Urothelium cell line (cell line): ENCODE measurements at regions not wholly inside any gene's neighbourhood (a gene's known extent, or its start where the extent isn't known, plus 50 kb on each side); places are given as distances from the start of the nearest gene placed in this dataset.
A peak's percentile ranks its signal among the peaks of the same experiment; 100 is the strongest.
"Not testable (repeated sequence)": the region's sequence is repeated elsewhere in the genome, so short reads cannot be mapped to it uniquely, and the experiment has no call there.

Experiments used
- DNase-seq: peaks from one replicate; pipeline ENCODE4 v3.0.0; 2011; ENCODE audit warnings: low spot score, mixed read lengths
- FAIRE-seq: peaks from 2 replicates; lab custom pipeline; 2011; peaks lifted over from hg19 to GRCh38; lab: Jason Lieb, UNC

DNA sequence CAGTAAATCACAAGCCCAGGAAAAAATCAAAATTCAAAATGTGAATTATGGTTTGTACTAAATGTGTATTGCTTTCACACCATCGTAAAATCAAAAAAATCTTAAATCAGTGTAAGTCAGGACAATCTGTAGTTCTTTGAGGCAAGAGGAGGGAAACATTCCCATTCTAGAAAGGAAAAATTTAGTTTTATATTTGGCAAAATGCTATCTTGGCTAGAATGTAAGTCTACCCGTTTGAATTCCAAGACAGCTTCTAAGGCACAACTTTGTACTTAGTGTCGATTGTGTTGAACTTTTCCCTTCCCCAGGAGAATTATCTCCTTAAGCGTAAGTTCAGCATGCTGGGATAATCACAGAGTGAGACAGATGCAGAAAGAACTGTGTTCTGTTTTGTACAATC, 638.2 kb upstream of the LRRTM1 start:
- DNase-seq (no peak), FAIRE-seq (no peak)

DNA sequence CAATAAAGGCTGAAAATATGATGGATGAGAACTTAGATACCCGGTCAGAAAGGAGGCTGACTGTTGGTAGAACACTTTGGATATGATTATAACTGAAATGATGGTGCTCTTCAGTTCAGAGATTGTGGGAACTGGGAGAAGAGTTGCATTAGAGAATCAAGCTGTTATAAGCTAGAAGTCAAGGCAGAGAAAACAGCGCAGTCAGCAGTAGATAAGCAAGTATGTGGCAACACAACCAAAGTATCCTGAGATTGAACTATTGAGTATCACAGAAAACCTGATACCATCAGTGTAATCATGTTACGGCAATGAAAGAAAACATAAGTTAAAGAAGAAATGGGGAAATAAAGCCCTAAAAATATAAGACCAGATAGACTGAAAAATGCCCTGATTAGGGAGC, 633.9 kb upstream of the LRRTM1 start:
- FAIRE-seq (no peak), DNase-seq (no peak)

- not testable (repeated sequence) for DNase-seq, FAIRE-seq
These were observed 627.3 kb upstream of the LRRTM1 start for GRCh38 chr2:80931820-80932219.

DNA sequence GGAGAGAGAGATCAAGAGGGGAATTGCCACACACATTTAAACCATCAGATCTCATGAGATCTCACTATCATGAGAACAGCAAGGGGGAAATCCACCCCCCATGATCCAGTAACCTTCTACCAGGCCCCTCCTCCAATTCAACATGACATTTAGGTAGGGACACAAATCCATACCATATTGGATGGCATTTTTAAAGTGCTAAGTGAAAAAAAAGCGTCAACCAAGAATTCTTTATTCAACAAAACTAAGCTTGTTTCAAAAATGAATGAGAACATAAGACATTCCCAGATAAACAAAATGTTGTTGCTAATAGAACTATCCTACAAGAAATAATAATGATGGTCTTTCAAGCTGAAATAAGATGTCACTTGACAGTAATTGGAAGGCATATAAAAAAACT, 626.2 kb upstream of the LRRTM1 start:
- no peak for DNase-seq
- FAIRE-seq: no peak

DNA sequence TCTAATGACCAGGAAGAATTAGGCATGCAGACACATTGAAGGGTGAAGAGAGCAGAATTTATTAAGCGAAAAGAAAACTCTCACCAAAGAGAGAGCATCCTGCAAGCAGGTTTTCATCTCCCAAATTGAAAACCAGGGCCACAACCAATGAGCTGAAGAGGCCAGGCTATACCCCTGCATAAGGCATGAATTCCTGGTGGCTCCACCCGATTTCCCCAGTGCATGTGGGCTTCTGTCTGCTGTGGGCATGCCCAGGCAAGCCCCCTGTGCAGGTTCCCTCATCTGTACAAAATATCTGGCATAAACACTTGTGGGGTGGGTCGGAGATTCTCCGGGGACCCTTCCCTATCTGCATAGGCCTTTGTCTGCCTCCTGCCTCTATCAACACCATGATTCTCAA, 621.6 kb upstream of the LRRTM1 start:
- DNase-seq: no peak

DNA sequence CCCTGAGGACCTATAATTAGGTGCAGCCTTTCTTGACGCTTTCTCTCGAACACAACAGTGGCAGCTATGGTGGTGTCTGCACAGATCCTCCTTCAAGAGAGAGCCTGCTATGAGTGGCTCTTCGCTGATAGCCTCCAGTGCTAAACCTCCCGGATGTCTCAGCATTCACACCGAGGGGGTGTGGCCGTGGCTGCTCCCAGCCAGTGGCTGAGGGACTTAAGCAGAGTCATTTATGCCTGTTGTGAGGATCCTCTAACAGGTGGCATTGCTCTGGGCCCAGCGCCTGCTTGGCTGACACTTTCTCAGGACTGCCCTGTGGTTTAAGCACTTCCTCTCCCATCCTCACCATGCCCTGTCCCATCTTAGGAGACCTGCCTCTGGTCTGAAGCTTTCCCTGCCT, 592.0 kb upstream of the LRRTM1 start:
- DNase-seq (no peak), FAIRE-seq (no peak)

More for the DNA sequence above, 621.6 kb upstream of the LRRTM1 start:
- no peak for FAIRE-seq

- FAIRE-seq: no peak
- DNase-seq: no peak
These were observed 589.9 kb upstream of the LRRTM1 start for GRCh38 chr2:80894486-80894885.

GRCh38 chr2:80893711-80894110, 589.2 kb upstream of the LRRTM1 start:
- no peak for FAIRE-seq

DNA sequence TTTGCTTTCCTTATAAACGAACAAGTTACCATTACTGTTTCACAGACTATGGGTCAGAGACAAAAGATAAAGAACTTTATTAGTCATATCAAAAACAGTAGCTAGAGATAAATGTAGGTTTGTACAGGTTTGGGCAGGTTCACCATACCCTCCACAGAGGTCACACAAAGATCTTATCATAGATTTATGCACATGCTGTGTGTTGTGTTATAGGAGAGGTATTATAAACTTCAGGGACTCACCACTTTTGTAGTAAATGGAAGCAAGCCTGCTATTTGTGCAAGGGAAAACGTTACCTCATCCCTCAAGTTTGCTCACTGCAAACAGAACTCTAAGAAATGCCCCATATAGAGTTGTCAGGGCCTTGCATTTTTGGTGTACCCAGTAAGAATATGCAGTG, 584.5 kb upstream of the LRRTM1 start:
- FAIRE-seq (no peak), DNase-seq (no peak)

More at GRCh38 chr2:80893711-80894110, 589.2 kb upstream of the LRRTM1 start:
- DNase-seq: no peak

- no peak for FAIRE-seq
- DNase-seq: no peak
These were observed 583.4 kb upstream of the LRRTM1 start for GRCh38 chr2:80887841-80888378.

- no peak for DNase-seq
- FAIRE-seq: no peak
These were observed 569.8 kb upstream of the LRRTM1 start for GRCh38 chr2:80874374-80874773.

DNA sequence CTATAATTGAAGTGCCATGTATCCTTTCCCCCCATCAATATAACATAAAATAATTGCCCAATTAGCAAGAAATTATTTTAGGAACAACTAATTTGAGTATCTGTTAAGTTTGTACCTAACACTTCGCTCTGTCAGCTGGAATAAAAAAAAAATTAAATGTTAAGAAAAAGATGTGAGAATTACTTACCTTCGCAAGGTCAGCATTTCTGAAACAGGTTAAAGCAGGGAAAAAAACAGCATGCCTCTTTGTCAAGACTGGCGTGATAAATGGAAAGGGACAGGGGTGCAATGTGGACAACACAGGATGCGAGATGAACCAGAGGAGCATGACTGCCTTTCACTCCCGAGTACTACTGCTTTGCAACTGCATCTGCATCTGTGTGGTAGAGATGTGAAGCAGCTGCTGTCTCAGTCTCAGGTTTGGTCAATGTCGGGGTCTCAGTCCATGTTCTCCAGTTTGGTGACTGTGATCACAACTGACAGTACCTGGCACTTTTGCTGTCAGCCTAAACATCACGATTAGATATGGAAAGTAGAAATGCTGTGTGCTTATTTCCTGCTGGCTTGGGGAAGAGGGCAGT, 565.4 kb upstream of the LRRTM1 start:
- DNase-seq (no peak), FAIRE-seq (peak; percentile 37)

DNA sequence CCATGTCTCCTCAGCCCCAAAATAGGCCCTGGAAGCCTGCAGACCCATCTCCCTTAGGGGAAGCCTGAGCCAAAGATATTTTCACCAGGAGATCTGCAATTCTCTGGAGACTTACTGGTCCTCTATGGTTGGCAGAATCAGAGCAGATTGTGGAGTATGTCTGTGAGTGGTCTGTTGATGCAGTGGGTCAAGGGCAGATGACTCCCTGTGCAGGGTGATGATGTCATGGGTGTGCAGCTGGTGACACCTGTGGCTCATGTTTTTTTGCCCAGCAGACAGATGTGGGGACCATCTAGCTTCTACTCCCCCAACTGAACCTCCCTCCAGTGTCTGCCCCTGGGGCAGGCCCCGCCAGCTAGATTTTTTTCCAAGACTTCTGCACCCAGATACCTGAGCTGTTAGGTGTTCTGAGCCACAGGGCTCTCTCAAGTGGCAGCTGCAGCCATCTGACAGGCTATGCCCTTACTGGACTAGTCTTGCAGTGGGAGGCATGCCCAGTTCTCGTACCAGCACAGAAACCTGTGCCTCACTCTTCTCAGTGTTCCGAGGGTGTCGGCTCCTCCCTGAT, 558.7 kb upstream of the LRRTM1 start:
- FAIRE-seq (no peak), DNase-seq (no peak)

DNA sequence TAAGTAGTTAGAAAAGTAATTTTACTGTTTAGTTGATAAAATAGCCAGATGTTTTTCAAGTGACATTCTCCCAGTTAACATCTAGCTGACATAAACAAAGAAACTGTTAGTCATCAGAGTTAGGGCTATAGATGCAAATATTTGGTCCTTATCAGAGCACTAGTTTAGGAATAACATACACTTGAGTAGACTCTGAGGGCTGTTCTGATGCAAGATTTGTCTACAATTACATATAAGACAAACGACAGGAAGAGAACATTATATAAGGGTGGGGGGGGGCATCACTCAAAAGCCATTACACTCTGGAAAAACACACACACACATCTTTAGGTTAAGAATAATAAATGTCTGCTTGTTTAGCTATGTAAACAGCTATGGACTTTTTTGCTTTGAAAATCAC, 554.4 kb upstream of the LRRTM1 start:
- FAIRE-seq: no peak
- DNase-seq: no peak

DNA sequence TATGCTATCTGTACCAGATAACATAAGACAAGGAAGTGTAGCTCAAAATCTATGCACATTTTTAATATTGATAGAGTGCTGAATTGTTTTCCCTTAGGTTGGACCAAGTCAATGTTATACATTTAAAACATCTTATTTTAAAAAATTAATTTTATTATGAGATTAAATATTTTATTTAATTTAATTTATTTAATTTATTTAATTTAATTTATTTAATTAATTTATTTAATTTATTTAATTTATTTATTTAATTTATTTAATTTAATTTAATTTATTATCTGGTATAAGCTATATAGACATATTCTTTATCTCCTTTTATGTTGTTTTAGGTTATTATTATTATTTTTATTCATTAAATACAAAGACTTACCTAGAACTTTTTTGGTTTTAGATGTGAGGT, 551.7 kb upstream of the LRRTM1 start:
- DNase-seq: no peak
- FAIRE-seq: no peak

- FAIRE-seq: no peak
- no peak for DNase-seq
These were observed 550.3 kb upstream of the LRRTM1 start for GRCh38 chr2:80854831-80855230.

GRCh38 chr2:80852808-80853139, 548.2 kb upstream of the LRRTM1 start:
- no peak for DNase-seq
- no peak for FAIRE-seq

- FAIRE-seq (no peak), DNase-seq (no peak)
These were observed 547.7 kb upstream of the LRRTM1 start for GRCh38 chr2:80852079-80852807.

DNA sequence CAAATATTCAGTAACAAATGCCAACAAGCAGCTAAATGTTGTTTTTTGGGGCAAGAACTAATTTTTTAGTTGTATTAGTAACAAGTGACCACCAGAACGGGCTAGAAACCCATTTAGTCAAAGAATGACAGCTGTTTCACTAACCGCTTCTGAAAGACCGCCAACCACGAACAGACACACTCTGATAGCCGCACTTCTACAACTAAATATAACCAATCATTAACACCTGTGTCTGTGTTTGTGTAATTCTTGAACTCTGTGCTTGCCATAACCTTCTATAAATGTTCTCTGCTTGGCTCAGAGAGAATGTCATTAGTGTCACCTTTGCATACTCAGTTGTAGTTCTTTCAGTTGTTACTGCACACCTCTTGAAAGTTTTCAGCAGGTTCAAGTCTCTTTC, 526.3 kb upstream of the LRRTM1 start:
- FAIRE-seq: no peak

DNA sequence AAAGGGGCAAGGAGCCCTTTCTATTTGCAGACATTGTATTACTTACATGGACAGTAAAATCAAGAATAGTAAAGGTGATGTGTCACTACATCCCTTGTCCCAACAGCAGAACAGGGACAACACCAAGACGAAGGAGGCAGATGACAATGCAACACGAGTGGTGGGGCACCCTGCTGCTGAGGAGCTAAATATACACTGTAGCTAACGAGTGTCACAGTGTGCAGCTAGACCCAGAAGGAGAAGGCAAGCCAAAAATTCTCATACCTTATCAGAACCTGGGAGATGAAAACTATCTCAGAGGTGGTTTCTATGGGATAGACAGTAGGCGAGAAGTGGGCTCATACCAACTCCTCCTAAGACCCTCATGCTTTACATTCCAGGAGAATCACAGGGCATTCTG, 518.4 kb upstream of the LRRTM1 start:
- DNase-seq (no peak), FAIRE-seq (no peak)

More for the DNA sequence above, 526.3 kb upstream of the LRRTM1 start:
- no peak for DNase-seq

DNA sequence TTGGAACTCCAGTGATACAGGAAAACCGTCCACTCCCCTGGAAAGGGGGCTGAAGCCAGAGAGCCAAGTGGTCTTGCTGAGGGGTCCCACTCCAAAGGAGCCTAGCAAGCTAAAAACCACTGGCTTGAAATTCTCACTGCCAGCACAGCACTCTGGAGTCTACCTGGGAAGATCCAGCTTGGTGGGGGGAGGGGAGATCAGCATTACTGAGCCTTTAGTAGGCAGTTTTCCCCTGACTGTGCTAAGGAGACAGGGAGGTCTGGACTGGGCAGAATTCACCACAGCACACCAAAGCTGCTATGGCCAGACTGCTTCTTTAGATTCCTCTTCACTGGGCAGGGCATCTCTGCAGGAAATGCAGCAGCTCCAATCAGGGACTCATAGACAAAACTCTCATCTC, 510.7 kb upstream of the LRRTM1 start:
- FAIRE-seq: no peak
- DNase-seq: no peak

DNA sequence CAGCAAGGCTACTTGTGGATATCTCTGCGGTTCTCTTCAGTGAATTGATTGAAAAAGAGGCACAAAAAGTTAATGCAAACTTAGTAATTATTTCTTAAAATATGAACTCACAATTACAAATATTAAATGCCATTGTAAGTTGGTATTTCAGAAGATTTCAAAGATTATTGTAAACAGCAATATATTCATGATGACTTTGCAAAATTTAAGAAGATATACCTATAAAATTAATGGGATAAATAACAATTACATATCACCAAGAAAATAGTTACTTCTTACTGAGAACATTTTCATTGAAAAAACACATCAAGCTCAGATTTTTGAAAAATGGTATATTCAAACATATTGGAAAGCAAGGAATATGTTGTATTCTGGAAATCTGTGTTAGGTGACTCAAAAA, 482.0 kb upstream of the LRRTM1 start:
- DNase-seq: no peak
- no peak for FAIRE-seq
